KG1 (cell line): ENCODE measurements at regions not wholly inside any gene's neighbourhood (a gene's known extent, or its start where the extent isn't known, plus 50 kb on each side); places are given as distances from the start of the nearest gene placed in this dataset.

Source experiments
- DNase-seq: peaks from one replicate; lab custom pipeline; 2025; lab: John Stamatoyannopoulos, UW

- DNase-seq, result no peak
Measured at GRCh38 chr17:68660302-68660701, 59.1 kb upstream of the FAM20A start.

- DNase-seq, result no peak
Measured at GRCh38 chr17:68658999-68659780, 58.0 kb upstream of the FAM20A start.

GRCh38 chr17:68657576-68657975, 56.4 kb upstream of the FAM20A start:
- no peak for DNase-seq

- no peak for DNase-seq
Measured at GRCh38 chr17:68657166-68657565, 56.0 kb upstream of the FAM20A start.

- no peak for DNase-seq
Measured at GRCh38 chr17:68656666-68657065, 55.5 kb upstream of the FAM20A start.
